ENCODE measurements at regions not wholly inside any gene's neighbourhood (a gene's known extent, or its start where the extent isn't known, plus 50 kb on each side); places are given as distances from the start of the nearest gene placed in this dataset.
"Not testable (repeated sequence)": the region's sequence is repeated elsewhere in the genome, so short reads cannot be mapped to it uniquely, and the experiment has no call there.

GRCh38 chr7:16369309-16369708 is 52.0 kb downstream of the CRPPA start:
- TF ChIP-seq CTCF (IDR thresholded peaks at IDR 0.05; ENCODE audit: low read depth, low read length); POLR2A (IDR thresholded peaks at IDR 0.05; ENCODE audit: extremely low read depth, insufficient read length): not testable (repeated sequence)

All from NB4 (cell line).